HG02885 (cell line): ENCODE measurements at regions not wholly inside any gene's neighbourhood (a gene's known extent, or its start where the extent isn't known, plus 50 kb on each side); places are given as distances from the start of the nearest gene placed in this dataset.
A peak's percentile ranks its signal among the peaks of the same experiment; 100 is the strongest.
"Not testable (repeated sequence)": the region's sequence is repeated elsewhere in the genome, so short reads cannot be mapped to it uniquely, and the experiment has no call there.

Experiments used
- ATAC-seq: cut with Tn5 transposase; IDR thresholded peaks from one replicate; pipeline ENCODE4 v1.9.1; 2021; ENCODE audit warnings: mild to moderate bottlenecking; ENCODE audit not compliant: unreplicated experiment, poor library complexity

DNA sequence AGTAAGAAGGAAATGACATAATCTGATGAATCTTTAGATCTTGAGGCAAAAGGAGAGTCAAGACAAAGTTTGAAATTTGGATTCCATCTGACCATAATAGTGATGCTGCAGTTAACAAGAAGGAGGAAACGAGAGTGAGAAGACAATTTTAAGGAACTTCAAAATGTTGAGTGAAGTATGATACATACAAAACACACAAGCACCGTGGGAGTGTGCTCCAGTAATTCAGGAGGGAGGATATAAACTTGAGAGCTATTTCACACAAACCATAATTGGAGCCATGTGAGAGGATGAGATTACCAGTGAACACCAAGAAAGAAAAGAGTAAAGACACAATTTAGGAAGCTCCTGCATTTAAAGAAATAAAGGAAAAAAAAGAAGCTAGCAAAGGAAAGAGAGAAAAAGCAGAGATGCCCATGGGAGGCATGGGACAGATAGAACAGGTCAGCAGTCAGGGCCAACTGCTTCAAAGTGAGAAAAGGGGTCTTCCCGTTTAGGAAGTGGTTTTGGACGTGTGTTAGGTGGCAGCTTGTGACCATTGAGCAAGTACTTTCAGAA lies 150.7 kb upstream of the SLC7A11 start:
- ATAC-seq: peak; percentile 82

GRCh38 chr4:138389976-138390685 lies 148.0 kb upstream of the SLC7A11 start:
- no peak for ATAC-seq

- ATAC-seq: no peak
These were observed 132.8 kb upstream of the SLC7A11 start for GRCh38 chr4:138374947-138375346.

DNA sequence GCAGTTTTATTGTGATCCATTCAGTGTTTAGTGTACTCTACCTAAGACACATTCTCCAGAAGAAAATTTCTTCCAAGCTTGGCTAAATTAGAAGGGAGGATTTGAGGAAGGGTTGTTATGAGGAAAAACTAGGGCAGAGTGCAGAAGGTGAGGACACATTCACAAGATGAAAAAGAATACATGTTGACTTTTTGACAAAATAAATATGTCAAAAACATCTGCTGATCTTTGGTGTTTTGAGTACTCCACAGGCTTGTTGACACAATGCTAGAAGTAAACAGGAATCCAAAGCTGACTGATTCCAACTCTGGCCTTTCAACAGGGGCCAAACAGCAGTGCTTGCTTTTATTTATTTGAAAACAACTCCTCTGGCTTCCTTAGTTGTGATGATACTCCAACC lies 125.8 kb upstream of the SLC7A11 start:
- no peak for ATAC-seq

GRCh38 chr4:138352446-138352845 lies 110.3 kb upstream of the SLC7A11 start:
- not testable (repeated sequence) for ATAC-seq

- peak; percentile 59 for ATAC-seq
These were observed 105.9 kb upstream of the SLC7A11 start for GRCh38 chr4:138348055-138348454.

GRCh38 chr4:138347561-138347960 lies 105.4 kb upstream of the SLC7A11 start:
- no peak for ATAC-seq

- no peak for ATAC-seq
These were observed 102.7 kb upstream of the SLC7A11 start for GRCh38 chr4:138344851-138345250.

DNA sequence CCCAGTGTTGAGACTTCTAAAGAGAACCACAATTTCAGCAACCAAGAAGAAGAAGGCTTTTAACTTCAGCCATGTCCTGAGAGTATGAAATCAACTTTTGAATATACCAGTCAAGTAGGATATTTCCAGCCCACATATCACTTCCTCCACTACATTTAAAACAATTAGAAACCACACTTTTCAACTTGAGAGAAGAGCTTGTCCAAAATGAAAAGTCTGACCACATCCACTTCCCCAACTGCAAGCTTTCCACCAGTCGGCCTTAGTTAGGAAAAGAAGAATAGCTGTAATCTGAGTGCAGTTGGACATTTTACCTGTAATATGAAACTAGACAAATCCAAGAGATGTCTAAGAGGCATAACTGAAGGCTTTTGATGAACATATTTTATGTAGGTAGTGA lies 101.9 kb upstream of the SLC7A11 start:
- ATAC-seq: peak; percentile 37

GRCh38 chr4:138341739-138342415 lies 99.7 kb upstream of the SLC7A11 start:
- peak; percentile 70 for ATAC-seq

DNA sequence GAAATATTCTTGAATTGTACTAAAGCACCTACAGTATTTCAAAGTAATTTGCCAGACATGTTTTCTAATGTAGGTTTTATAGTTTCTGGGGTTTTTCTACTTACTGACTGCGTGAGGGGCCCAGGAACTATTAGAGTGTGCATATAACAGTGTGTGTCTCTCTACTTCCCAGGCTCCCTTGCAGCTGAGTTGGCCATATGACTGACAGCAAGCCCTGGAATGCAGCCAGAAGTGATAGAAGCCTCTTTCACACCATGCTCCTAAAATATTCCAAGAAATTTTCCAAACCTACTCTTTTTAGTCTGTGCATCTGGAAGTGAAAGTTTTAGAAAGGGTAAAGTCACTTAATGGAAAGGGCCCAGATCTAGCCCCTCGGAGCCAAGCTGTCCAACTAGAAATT lies 96.7 kb upstream of the SLC7A11 start:
- no peak for ATAC-seq

- ATAC-seq: not testable (repeated sequence)
These were observed 96.1 kb upstream of the SLC7A11 start for GRCh38 chr4:138338222-138338621.

GRCh38 chr4:138334346-138335016 lies 92.3 kb upstream of the SLC7A11 start:
- no peak for ATAC-seq

GRCh38 chr4:138332415-138332814 lies 90.3 kb upstream of the SLC7A11 start:
- not testable (repeated sequence) for ATAC-seq

GRCh38 chr4:138330531-138330930 lies 88.4 kb upstream of the SLC7A11 start:
- no peak for ATAC-seq

GRCh38 chr4:138329506-138330070 lies 87.4 kb upstream of the SLC7A11 start:
- no peak for ATAC-seq

DNA sequence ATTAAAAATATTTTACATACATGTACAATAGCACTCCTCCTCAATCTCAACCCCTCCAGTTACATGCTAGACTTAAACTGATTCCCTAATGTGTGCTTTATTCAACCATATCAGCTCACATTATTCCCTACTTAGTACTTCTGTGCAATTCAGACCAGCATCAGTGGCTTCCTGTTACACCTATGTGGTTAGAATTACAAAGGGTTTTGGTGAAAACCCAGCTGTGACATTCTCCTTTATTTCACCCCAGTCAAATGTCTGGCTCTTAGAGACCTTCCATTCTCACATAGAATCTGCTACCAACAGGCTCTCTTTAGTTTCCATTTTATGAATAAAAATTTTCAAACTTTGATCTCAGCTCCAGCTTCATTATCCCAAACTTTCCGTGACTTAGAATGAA lies 85.2 kb upstream of the SLC7A11 start:
- no peak for ATAC-seq

DNA sequence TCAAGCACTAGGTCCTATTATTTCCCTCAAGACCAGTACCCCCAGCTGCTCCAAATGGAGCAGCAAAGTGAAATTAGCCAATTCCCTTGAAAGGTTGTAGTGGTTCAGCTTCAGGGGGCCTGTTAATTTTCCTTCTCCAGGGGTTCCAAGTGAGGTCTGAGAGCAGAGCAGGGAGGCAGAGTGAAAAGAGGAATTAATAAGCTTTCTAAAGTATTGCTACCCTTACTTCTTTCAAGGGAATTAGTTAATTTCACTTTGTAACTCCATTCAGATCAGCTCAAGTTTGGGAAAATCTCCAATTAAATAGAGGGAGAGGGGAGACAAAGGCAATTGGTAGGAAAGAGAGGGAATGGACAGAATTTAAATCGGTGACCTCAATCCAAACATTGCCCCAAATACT lies 78.7 kb upstream of the SLC7A11 start:
- no peak for ATAC-seq

DNA sequence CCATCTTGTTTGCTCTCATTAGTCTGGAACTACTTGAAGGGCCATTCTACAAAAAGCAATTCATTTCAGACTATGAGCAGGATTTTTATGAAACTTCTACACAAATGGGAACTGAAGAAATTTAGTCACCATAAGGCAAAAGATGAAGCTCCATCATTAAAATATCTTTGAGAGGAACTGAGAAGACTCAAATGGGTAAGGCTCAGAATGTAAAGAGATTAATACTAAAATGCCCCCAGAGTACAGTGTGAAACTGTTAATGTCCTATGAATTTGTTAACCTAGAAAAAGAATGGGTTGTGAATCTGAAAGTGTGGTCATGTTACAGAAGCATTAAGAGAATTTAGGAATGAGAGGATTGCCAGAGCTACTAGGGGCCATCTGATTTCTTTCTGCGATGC lies 77.9 kb upstream of the SLC7A11 start:
- ATAC-seq: no peak

DNA sequence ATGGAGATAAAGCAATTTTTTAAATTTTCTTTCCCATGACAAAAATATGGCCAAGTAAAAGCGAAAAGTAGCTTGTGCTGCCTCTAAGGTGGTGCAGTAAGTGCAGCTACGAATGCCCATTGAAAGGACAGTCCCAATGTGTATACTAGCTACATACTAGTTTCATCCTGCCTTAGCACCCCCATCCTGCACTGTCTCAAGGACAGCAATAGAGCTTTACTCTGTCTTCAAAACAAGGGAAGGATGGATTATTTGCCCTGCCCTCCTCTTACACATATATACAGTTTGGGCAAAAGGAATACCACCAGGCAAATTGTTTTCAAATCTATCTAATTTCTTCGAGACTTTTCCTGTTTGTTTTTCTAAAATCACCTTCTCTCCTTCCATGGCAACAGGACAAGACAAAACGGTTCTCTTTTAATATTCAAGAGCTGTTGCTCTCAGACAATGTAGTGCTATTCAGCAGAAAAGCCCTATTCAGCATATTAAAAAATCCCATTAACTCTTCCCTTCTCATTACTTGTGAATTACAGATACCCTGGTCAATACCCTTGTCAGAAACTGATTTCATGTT lies 75.1 kb upstream of the SLC7A11 start:
- ATAC-seq: no peak

GRCh38 chr4:138312536-138312911 lies 70.4 kb upstream of the SLC7A11 start:
- ATAC-seq: no peak
